ENCODE measurements at regions not wholly inside any gene's neighbourhood (a gene's known extent, or its start where the extent isn't known, plus 50 kb on each side); places are given as distances from the start of the nearest gene placed in this dataset.
"Not testable (repeated sequence)": the region's sequence is repeated elsewhere in the genome, so short reads cannot be mapped to it uniquely, and the experiment has no call there.

DNA sequence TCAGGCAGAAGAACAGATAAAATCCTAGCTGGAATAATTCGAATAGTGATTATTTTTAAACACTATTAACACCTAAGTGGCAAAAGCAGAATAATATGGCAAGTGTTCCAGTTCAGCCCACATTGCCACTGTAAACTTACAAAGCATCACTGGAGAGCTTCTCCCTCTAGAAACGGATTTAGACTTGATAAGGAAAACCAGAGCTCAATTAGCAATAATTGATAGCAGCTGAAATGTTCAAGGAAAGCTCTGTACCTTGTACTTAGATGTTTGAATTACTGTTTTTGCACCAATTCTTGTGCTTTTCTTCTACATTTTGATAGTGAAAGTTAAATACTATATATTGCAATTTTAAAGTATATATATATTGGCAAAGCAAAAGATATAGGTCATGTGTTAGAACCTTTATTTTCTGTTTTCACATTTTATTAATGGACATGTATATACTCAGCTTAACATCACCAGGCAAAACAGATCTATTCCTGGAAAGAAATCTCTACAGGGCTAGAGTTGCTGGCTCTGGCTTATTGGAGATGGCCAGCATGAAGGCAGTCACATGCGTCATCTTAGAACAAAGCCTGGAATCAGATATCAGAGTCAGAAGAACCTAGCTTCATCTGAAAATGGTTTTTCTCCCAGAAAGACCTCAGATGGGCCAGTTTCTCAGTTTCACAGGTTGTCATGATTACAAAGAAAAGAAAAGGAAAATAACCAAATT lies 149.1 kb upstream of the CTAGE1 start:
- no peak for DNase-seq (ENCODE audit: low read depth)

GRCh38 chr18:22567794-22568193 lies 150.1 kb upstream of the CTAGE1 start:
- DNase-seq (ENCODE audit: low read depth) = no peak

- no peak for DNase-seq (ENCODE audit: low read depth)
Measured at GRCh38 chr18:22570492-22570891, 152.8 kb upstream of the CTAGE1 start.

- DNase-seq (ENCODE audit: low read depth) = no peak
Measured at GRCh38 chr18:22572341-22572740, 154.6 kb upstream of the CTAGE1 start.

DNA sequence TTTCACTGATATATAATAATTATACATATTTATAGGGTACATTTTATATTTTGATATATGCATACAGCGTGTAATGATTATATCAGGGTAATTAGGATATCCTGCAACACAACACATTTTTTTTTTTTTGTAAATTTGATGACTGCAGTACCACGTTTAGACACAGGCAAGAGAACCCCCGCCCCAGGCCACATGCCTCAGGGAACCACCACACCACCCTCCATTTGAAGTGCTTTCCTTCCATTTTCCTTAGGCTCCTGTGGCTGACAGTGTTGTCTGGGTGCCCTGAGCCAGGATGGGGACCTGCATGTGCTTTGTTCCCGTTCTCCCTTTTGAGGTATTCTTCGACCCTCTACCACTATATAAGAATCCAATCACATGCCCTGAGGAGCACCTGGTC lies 161.6 kb upstream of the CTAGE1 start:
- DNase-seq (ENCODE audit: low read depth) = no peak

GRCh38 chr18:22585333-22585732 lies 167.6 kb upstream of the CTAGE1 start:
- DNase-seq (ENCODE audit: low read depth) = no peak

DNA sequence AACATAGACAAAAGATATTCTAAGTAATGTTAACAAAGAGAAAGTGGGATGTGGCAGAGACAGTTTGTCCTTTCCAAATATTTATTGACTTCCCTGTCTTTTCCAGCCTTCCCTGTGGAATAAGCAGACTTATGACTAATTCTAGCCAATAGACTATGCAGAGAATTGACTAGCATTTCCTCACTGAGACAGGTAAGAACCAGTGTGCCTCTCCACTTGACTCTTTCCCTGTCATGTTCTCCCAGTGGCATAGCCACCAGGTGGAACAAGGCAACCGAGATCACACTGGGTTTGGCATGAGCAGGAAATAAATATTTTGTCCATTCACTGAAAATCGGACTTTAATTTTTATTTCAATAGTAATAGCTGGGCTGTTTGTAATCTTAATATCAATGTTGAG lies 168.1 kb upstream of the CTAGE1 start:
- DNase-seq (ENCODE audit: low read depth) = no peak

DNA sequence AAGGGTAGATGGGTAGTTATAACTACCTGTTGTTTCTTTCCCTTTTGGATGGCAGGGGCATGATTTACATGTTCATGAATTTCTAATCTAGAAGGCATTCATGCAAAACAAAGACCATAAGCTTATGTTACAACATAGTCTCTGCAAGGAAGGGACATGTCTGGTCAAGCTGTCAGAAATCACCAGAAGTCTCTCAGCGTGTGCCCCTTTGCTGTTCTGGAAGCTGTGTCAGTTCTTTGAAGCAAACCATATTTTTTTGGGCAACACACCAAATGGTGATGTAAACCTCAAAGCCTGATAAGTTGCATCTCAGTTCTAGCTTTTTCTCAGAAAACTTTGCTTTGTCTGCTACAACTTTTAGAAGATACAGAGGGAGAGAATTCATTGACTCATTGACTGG lies 173.5 kb upstream of the CTAGE1 start:
- DNase-seq (ENCODE audit: low read depth) = no peak

GRCh38 chr18:22594155-22594690 lies 176.5 kb upstream of the CTAGE1 start:
- DNase-seq (ENCODE audit: low read depth) = no peak

DNA sequence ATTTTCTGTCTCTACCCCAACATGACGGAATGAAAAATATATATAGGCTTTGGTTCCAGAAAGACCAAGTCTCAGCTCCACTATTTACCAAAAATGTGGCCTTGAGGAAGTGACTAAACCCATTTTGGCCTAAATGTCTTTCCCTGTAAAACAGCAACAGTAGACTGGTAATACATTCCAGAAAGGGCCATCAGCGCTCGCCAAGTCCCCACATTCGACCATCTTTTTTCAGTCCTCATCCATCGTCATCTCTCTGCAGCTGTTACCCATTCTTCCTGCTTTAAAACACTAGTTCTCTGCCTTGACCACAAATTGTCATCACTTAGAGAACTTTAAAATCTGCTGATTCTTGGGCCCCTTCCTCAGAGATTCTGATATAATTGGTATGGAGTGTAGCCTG lies 183.8 kb upstream of the CTAGE1 start:
- no peak for DNase-seq (ENCODE audit: low read depth)

DNA sequence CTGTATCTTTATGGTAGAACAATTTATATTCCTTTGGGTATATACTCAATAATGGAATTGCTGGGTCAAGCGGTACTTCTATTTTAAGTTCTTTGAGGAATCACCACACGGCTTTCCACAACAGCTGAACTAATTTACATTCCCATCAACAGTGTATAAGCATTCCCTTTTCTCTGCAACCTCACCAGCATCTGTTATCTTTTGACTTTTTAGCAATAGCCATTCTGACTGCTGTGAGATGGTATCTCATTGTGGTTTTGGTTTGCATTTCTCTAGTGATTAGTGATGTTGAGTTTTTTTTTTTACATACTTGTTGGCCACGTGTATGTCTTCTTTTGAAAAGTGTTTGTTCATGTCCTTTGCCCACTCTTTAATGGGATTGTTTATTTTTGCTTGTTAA lies 184.7 kb upstream of the CTAGE1 start:
- not testable (repeated sequence) for DNase-seq (ENCODE audit: low read depth)

DNA sequence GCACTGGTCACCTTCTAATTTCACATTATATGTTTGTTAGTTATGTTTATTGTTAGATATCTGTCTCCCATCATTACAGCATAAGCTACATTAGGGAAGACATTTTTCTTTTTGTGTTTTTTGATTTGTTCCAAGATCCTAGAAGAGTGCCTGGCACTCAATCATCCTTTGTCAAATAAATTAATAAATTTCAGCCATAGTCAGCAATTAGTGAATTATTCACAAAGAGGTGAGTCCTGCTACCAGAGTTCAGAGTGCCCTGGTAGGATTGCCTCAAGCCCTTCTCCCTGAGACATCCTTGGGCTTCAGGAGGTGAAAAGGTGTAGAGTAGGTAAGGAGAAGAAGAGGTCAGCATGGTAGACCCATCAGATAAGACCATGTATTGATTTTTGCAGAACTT lies 186.2 kb upstream of the CTAGE1 start:
- DNase-seq (ENCODE audit: low read depth) = no peak

DNA sequence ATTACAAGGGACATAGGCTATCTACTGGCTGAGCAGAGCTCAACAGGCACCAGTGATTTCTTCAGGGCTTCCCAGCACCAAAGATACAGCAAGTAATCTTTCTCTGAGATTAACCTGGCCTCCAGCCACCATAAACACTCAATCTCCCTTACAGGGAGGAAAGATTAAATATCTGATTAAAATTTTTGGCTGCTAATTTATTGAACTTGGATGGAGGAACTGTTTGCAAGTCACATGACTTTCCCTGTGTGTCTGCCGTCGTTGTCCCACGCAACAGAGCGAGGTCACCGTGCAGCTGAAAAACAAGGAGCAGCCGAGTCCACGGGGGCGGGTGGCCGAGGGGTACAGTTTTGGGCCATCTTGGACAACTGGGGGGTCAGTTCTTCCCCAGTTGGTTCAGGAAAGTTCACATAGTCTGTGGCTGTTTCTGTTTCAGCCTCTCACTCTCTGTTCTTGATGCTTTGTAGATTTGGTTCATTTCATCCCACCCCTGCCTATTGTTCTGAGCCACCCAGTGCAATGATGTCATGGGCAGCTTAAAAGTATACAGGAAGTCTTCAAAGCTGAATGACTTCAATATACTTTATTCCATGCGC lies 186.8 kb upstream of the CTAGE1 start:
- DNase-seq (ENCODE audit: low read depth) = no peak

GRCh38 chr18:22604986-22605421 lies 187.3 kb upstream of the CTAGE1 start:
- DNase-seq (ENCODE audit: low read depth) = no peak

DNA sequence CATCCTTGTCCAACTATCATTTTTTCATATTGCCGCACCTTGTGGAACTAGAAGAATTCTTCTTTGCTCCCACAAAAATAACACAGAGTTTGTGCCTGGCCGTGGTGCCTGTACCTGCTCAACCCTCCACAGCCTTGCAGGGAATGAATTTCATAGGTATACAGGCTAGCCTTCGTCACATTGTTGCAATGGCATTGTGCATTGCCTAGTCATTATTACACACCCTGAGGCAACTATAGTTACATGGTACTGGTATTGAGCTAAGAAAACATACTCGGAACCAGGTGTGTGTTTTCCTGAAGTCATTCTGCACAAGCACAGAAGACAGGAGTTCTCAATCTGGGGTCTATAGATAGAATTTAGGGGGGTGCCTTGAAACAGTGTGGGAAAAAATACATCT lies 188.0 kb upstream of the CTAGE1 start:
- no peak for DNase-seq (ENCODE audit: low read depth)

- no peak for DNase-seq (ENCODE audit: low read depth)
Measured at GRCh38 chr18:22606563-22607283, 189.0 kb upstream of the CTAGE1 start.

- DNase-seq (ENCODE audit: low read depth) = no peak
Measured at GRCh38 chr18:22607284-22607635, 189.5 kb upstream of the CTAGE1 start.

- DNase-seq (ENCODE audit: low read depth) = no peak
Measured at GRCh38 chr18:22608847-22609246, 191.1 kb upstream of the CTAGE1 start.

GRCh38 chr18:22609642-22610041 lies 191.9 kb upstream of the CTAGE1 start:
- no peak for DNase-seq (ENCODE audit: low read depth)

GRCh38 chr18:22613058-22613690 lies 195.5 kb upstream of the CTAGE1 start:
- no peak for DNase-seq (ENCODE audit: low read depth)

DNA sequence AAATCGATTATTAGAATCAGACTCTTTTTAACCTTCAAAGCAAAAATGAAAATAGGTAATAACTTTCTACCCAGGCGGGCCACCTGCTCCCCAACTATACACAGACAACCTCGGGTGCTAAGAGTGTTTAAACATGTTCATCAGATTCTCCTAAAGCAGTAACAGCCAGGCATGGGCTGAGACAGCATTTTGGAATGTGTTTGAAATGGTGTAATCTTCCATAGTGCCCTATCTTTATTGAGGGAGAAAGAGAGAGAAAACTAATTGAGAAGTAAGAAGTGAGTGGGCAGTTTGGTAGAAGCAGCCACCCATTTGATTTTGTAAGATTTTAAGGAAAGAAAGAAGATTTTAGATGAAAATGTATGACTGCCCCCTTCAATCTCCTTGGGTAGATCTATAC lies 196.1 kb upstream of the CTAGE1 start:
- no peak for DNase-seq (ENCODE audit: low read depth)

- no peak for DNase-seq (ENCODE audit: low read depth)
Measured at GRCh38 chr18:22623513-22623912, 205.8 kb upstream of the CTAGE1 start.

Measured in forelimb muscle (tissue), 1 donor.